GM06990 (cell line): ENCODE measurements at regions not wholly inside any gene's neighbourhood (a gene's known extent, or its start where the extent isn't known, plus 50 kb on each side); places are given as distances from the start of the nearest gene placed in this dataset.

Experiments used
- DNase-seq: peaks from one replicate; pipeline ENCODE4 v3.0.0-alpha.2; 2011; ENCODE audit not compliant: insufficient read length; ENCODE audit errors: extremely low read depth
- H3K27me3 ChIP-seq: replicated peaks from 2 replicates; pipeline ENCODE4 v1.6.0; 2011; ENCODE audit warnings: low read length; ENCODE audit not compliant: control insufficient read depth, insufficient read depth
- H3K36me3 ChIP-seq: 2 replicates; pipeline ENCODE4 v1.5.1; 2011; ENCODE audit warnings: low read length; ENCODE audit not compliant: control insufficient read depth, insufficient read depth
- H3K4me3 ChIP-seq: replicated peaks from 2 replicates; pipeline ENCODE4 v1.5.1; 2011; ENCODE audit warnings: low read depth, mild to moderate bottlenecking, control low read depth, low read length
- CTCF ChIP-seq: IDR thresholded peaks from 2 replicates; pipeline ENCODE4 v1.5.1; 2011; ENCODE audit warnings: low read length, control low read depth, mild to moderate bottlenecking, inconsistent platforms; ENCODE audit not compliant: insufficient read depth, poor library complexity, severe bottlenecking

DNA sequence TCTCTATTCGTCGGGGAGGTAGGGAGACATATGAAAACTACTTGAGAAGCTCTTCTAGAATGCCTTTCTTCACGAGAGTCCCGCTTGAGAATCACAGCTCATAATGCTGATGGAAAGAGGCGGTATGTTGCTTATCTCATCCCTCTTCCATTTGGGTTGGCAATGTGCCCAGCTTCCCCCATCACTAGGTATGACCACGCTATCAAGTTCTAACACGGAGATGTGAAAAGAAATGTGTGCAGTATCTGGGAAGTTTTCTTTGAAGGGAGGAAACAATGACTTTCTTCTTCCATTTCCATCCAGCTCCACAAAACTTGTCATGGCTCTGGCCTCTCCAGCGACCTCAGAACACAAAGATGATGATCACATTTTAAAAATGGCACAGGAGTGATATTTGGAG, 742.4 kb downstream of the DCDC2C start:
- no peak for TF ChIP-seq CTCF
- Histone ChIP-seq H3K27me3 (no peaks in the 10 kb centered on the region), H3K36me3 (no peaks in the 10 kb centered on the region), H3K4me3 (no peak overlapping the region)
- no peak for DNase-seq

- Histone ChIP-seq H3K4me3 (no peak overlapping the region), H3K27me3 (no peaks in the 10 kb centered on the region), H3K36me3 (no peaks in the 10 kb centered on the region)
- no peak for TF ChIP-seq CTCF
- DNase-seq, result no peak
Observed at GRCh38 chr2:4454907-4455306, 751.5 kb downstream of the DCDC2C start.

DNA sequence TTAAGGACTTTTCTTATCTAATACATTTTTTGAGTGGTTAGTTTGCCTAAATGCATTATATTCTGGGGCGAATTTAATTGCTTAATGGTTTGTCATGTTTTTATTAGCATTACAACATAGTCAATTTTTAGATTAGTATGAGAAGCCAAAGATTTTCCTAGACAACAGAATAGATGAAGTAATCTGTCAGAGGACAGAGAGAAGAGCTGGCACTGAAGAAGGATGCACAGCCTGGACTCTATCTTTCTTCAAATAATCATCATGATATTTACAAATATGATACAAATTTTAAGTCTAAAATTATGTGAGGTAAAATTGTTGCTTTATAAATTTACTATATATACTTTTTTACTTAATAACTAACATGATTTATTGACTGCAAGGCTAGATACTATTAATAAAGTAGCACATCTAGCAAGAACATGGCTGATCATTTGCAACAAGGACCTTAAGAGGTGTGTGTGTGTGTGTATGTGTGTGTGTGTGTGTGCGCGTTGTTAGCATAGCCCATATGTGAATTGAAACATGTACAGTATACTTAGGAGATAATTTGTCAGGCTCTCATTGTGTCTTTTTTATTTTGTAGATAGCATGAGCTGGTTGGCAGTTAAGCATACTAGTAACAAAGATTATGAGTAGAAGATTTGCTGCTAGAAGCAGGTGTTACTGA, 752.2 kb downstream of the DCDC2C start:
- Histone ChIP-seq H3K27me3 (no peaks in the 10 kb centered on the region), H3K36me3 (no peaks in the 10 kb centered on the region), H3K4me3 (no peak overlapping the region)
- no peak for DNase-seq
- TF ChIP-seq CTCF, result no peak

- H3K36me3 ChIP-seq, result no peaks in the 10 kb centered on the region
- no peak for DNase-seq
- H3K4me3 ChIP-seq, result no peak overlapping the region
- TF ChIP-seq CTCF, result no peak
- H3K27me3 ChIP-seq, result no peaks in the 10 kb centered on the region
Observed at GRCh38 chr2:4464634-4465266, 761.4 kb downstream of the DCDC2C start.

DNA sequence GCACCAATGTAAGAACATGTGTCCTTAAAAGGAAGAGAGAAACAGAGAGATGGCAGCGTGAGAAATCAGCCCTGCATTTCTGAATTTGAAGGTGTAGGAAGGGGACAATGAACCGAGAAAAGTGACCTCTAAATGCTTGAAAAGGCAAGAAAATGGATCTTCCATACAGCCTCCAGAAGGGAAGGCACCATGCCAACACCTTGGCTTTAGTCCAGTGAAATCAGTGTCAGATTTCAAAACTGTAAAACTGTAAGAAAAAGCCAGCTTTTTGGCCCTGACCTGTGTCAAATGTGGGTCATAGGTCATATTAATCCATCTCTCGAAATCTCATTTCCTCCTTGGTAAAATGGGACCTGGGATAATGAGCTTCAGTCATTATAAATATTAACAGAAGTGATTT, 762.3 kb downstream of the DCDC2C start:
- DNase-seq, result no peak

More for the DNA sequence above, 762.3 kb downstream of the DCDC2C start:
- Histone ChIP-seq H3K36me3 (no peaks in the 10 kb centered on the region), H3K4me3 (no peak overlapping the region), H3K27me3 (no peaks in the 10 kb centered on the region)
- no peak for TF ChIP-seq CTCF
